H1 (cell line): ENCODE measurements at regions not wholly inside any gene's neighbourhood (a gene's known extent, or its start where the extent isn't known, plus 50 kb on each side); places are given as distances from the start of the nearest gene placed in this dataset.

Experiments
- ATF3 ChIP-seq: IDR thresholded peaks from 2 replicates; pipeline ENCODE4 v1.6.1; 2011; ENCODE audit warnings: low read depth, mild to moderate bottlenecking, low read length; ENCODE audit not compliant: insufficient read depth
- CREB1 ChIP-seq: IDR thresholded peaks from 2 replicates; pipeline ENCODE4 v1.6.1; 2012; ENCODE audit warnings: inconsistent platforms
- E2F6 ChIP-seq: IDR thresholded peaks from 2 replicates; pipeline ENCODE4 v1.6.1; 2012; ENCODE audit warnings: inconsistent platforms
- FOSL1 ChIP-seq: IDR thresholded peaks from 2 replicates; pipeline ENCODE4 v1.6.1; 2011; ENCODE audit warnings: mild to moderate bottlenecking, low read depth, low read length, moderate library complexity; ENCODE audit not compliant: insufficient read depth
- MAFK ChIP-seq: IDR thresholded peaks from 2 replicates; pipeline ENCODE4 v1.6.1; 2012; ENCODE audit warnings: low read depth, mild to moderate bottlenecking, improper control_type of control experiment, low read length
- RFX5 ChIP-seq: IDR thresholded peaks from 2 replicates; pipeline ENCODE4 v1.6.1; 2011; ENCODE audit warnings: low read depth, low read length, improper control_type of control experiment, borderline replicate concordance

GRCh38 chr14:25231004-25231403, 181.1 kb upstream of the STXBP6 start (continued):
- no peak for TF ChIP-seq ATF3
- TF ChIP-seq CREB1: no peak
- TF ChIP-seq MAFK: no peak
- TF ChIP-seq RFX5: no peak
- no peak for TF ChIP-seq FOSL1
- TF ChIP-seq E2F6: no peak
